Gastrocnemius medialis (tissue), 4 donors: ENCODE measurements at regions not wholly inside any gene's neighbourhood (a gene's known extent, or its start where the extent isn't known, plus 50 kb on each side); places are given as distances from the start of the nearest gene placed in this dataset.
"Not testable (repeated sequence)": the region's sequence is repeated elsewhere in the genome, so short reads cannot be mapped to it uniquely, and the experiment has no call there.

ENCODE experiments used
- ATAC-seq, 2 donors: fragments of 150-250 bp; one replicate each; pipeline ENCODE4 v1.9.1; 2016
- DNase-seq, 2 donors: peaks; one replicate each; pipeline ENCODE4 v3.0.0-alpha.2; 2019
- H3K27ac ChIP-seq, 4 donors: fragments of 200-600 bp; sonication (generic); 1 replicate in 1 of 4; 2 replicates in 3 of 4; pipeline ENCODE4 v1.5.1; 2016 to 2018; ENCODE audit warnings: mild to moderate bottlenecking in 2 of 4, moderate library complexity in 1 of 4
- H3K27me3 ChIP-seq, 3 donors: fragments of 200-600 bp; sonication (generic) in 2 of 3; 1 replicate in 1 of 3; 2 replicates in 2 of 3; pipeline versions ENCODE4 v1.5.1 to v1.6.0; 2016 to 2019; ENCODE audit warnings: mild to moderate bottlenecking in 1 of 3, moderate library complexity in 1 of 3
- H3K36me3 ChIP-seq, 2 donors: fragments of 200-600 bp; sonication (generic) in 1 of 2; one replicate each; pipeline ENCODE4 v1.5.1; 2017 to 2018
- H3K4me1 ChIP-seq, 2 donors: fragments of 200-600 bp; sonication (generic) in 1 of 2; one replicate each; pipeline ENCODE4 v1.5.1; 2016 to 2017; ENCODE audit warnings: mild to moderate bottlenecking in 2 of 2
- H3K4me3 ChIP-seq, 4 donors: fragments of 200-600 bp; sonication (generic) in 3 of 4; 1 replicate in 1 of 4; 2 replicates in 3 of 4; pipeline ENCODE4 v1.5.1; 2016 to 2019; ENCODE audit warnings: mild to moderate bottlenecking in 2 of 4
- H3K9me3 ChIP-seq, 3 donors: fragments of 200-600 bp; sonication (generic) in 2 of 3; 1 replicate in 1 of 3; 2 replicates in 2 of 3; pipeline ENCODE4 v1.5.1; 2016 to 2019
- POLR2A ChIP-seq, 2 donors: fragments of 450-650 bp; IDR thresholded peaks; one replicate each; pipeline ENCODE4 v1.6.1; 2017; ENCODE audit warnings: antibody characterized with exemption in 2 of 2, mild to moderate bottlenecking in 2 of 2, moderate library complexity in 2 of 2
- in situ Hi-C, 4 donors: fragments of 200-750 bp; cut with MboI; loops; one replicate each; pipeline versions ENCODE4 v1.15.0 to v1.8.0; 2017; ENCODE audit warnings: low sequenced_read_pairs in 4 of 4
- intact Hi-C: fragments of 100-400 bp; cut with DNase I; formaldehyde crosslinking; loops from one replicate; pipeline ENCODE4 v1.15.1; 2023; ENCODE audit warnings: low total_unique reads
- TF ChIP-seq, protein P1 (sequence below), 5 experiments: fragments of 450-650 bp in 3 of 5; fragments of 200-600 bp in 2 of 5; sonication (generic) in 2 of 5; IDR thresholded peaks in 4 of 5; conservative IDR thresholded peaks in 1 of 5; 1 replicate in 4 of 5; 2 replicates in 1 of 5; pipeline ENCODE4 v1.5.1; 2016 to 2019; ENCODE audit warnings: antibody characterized with exemption in 5 of 5, mild to moderate bottlenecking in 3 of 5, moderate library complexity in 3 of 5

DNA sequence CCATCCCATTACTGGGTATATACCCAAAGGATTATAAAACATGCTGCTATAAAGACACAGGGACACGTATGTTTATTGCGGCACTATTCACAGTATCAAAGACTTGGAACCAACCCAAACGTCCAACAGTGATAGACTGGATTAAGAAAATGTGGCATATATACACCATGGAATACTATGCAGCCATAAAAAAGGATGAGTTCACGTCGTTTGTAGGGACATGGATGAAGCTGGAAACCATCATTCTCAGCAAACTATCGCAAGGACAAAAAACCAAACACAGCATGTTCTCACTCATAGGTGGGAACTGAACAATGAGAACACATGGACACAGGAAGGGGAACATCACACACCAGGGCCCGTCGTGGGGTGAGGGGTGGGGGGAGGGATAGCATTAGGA, 106.1 kb downstream of the CHD1L start:
- H3K27me3 ChIP-seq, in situ Hi-C loops, DNase-seq, H3K9me3 ChIP-seq, H3K4me3 ChIP-seq, H3K36me3 ChIP-seq, ATAC-seq, intact Hi-C loops, H3K4me1 ChIP-seq, H3K27ac ChIP-seq: not testable (repeated sequence)

DNA sequence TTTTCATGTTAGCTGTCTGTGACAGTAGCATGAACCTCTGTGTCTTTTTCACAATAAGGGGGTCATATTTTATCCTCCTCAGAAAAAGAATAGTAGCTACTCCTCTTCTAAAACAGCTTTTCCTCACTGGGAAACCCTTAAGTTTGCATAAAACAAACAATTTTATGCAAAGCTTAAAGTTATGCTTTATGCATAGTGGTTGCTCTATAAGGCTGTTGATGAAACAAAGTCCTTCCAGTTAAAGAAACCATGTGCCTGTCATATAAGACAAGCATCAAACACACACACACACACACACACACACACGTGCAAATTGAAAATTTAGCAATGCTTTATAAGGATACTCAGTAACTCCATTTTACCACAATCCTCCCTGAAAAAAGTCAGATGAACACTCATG, 107.0 kb downstream of the CHD1L start:
- ATAC-seq (no peak), DNase-seq (no peak)
- intact Hi-C loops (no loop called here), in situ Hi-C loops (no loop called here)
- H3K27me3 ChIP-seq = no peaks in the 10 kb centered on the region
- TF ChIP-seq POLR2A (IDR thresholded peaks at IDR 0.05) = no peak
- TF ChIP-seq, protein P1, sequence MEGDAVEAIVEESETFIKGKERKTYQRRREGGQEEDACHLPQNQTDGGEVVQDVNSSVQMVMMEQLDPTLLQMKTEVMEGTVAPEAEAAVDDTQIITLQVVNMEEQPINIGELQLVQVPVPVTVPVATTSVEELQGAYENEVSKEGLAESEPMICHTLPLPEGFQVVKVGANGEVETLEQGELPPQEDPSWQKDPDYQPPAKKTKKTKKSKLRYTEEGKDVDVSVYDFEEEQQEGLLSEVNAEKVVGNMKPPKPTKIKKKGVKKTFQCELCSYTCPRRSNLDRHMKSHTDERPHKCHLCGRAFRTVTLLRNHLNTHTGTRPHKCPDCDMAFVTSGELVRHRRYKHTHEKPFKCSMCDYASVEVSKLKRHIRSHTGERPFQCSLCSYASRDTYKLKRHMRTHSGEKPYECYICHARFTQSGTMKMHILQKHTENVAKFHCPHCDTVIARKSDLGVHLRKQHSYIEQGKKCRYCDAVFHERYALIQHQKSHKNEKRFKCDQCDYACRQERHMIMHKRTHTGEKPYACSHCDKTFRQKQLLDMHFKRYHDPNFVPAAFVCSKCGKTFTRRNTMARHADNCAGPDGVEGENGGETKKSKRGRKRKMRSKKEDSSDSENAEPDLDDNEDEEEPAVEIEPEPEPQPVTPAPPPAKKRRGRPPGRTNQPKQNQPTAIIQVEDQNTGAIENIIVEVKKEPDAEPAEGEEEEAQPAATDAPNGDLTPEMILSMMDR (IDR thresholded peaks at IDR 0.05 in 4 of 5, conservative IDR thresholded peaks at IDR 0.05 in 1 of 5) = no peak
- no peaks in the 10 kb centered on the region for H3K4me1 ChIP-seq
- no peak overlapping the region for H3K4me3 ChIP-seq
- no peaks in the 10 kb centered on the region for H3K9me3 ChIP-seq
- H3K27ac ChIP-seq = no peak overlapping the region
- H3K36me3 ChIP-seq = no peaks in the 10 kb centered on the region

DNA sequence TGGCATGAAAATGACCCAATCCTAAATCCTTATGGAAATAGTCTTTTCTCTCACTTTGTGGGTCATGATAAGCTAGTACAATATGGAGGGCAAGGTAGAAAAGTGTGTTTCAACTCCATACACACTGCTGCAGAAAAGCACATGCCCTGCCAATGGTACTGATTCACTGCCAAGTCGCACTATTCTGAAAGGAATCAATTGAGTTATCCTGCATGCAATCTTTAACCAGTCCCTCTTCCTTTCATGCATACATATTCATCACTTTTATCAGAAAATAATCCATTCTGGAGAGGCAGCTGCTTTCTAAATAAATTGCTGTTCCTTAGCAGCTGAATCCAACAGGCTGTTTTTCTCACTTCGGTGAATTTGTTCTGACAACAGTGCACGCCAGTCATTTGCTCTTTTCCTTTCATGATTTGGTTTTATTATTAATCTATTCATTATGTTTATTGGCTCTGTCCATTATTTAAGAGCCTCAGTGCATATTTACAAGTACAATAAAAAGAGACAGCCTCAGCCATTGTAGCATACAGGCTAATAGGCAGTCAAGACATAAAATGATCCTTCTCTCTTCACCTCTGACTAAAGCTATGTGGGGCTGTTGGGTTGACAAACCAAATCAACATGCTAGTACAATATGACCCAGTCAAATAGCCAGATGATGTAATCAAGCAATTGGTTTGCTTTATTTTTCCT, 108.8 kb downstream of the CHD1L start:
- in situ Hi-C loops = no loop called here
- Histone ChIP-seq H3K9me3 (no peaks in the 10 kb centered on the region), H3K27ac (no peak overlapping the region)

DNA sequence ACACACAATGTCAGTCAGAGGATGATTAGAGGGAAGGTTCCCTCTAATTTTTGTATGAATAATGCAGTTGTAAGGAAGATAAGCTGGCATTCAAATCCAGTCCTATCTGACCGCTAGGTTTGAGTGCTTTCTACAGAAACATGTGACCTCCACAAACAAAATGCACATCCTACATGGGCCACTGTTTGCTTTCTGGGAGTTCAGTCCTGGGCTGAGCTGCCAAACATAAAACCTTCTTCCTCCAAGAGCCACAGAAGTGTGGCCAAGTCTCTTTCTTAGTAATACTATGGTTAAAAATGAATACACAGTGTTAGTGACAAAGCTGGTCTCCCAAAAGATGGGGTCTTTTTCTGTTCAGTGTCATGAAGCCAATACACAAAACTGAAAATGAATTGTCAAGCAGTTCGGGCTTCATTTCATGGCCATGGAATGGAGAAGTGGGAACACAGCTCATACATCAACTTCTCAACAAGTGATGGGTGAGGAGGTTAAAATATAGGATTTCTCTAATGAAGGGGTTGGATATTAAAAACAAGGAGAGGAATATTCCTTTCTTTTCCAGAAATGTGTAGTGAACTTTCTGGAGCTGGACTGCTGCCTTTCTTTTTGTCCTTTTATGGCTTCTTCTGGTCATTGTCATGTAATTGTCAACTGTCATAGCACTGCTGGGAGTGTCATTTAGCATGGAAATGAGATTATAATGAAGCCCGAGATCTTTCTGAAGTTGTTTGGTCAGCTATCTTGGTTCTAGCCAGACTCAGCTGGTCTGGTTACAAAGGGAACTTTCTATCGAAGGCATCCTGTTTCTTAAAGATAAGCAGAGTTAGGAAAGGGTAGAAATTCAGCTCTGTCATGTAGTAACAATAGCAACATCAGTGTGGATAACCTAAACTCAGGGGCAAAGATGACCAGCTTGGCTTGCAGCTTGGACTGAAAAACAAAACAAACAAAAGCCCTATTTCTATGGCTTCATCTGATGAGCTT, 135.1 kb downstream of the CHD1L start:
- TF ChIP-seq POLR2A (IDR thresholded peaks at IDR 0.05) = no peak
- TF ChIP-seq, protein P1 (IDR thresholded peaks at IDR 0.05 in 4 of 5, conservative IDR thresholded peaks at IDR 0.05 in 1 of 5) = no peak
- no peaks in the 10 kb centered on the region for H3K9me3 ChIP-seq
- H3K36me3 ChIP-seq = no peaks in the 10 kb centered on the region
- H3K27me3 ChIP-seq = no peaks in the 10 kb centered on the region
- intact Hi-C loops = no loop called here
- no peak for DNase-seq
- H3K27ac ChIP-seq = no peak overlapping the region
- no peaks in the 10 kb centered on the region for H3K4me1 ChIP-seq
- no peak for ATAC-seq
- H3K4me3 ChIP-seq = no peak overlapping the region
- in situ Hi-C loops = no loop called here

More for the DNA sequence above, 108.8 kb downstream of the CHD1L start:
- TF ChIP-seq, protein P1 (IDR thresholded peaks at IDR 0.05 in 4 of 5, conservative IDR thresholded peaks at IDR 0.05 in 1 of 5) = no peak
- no peak for TF ChIP-seq POLR2A (IDR thresholded peaks at IDR 0.05)
- intact Hi-C loops = no loop called here
- DNase-seq (no peak), ATAC-seq (no peak)
- Histone ChIP-seq H3K4me3 (no peak overlapping the region), H3K27me3 (no peaks in the 10 kb centered on the region), H3K4me1 (no peaks in the 10 kb centered on the region), H3K36me3 (no peaks in the 10 kb centered on the region)

DNA sequence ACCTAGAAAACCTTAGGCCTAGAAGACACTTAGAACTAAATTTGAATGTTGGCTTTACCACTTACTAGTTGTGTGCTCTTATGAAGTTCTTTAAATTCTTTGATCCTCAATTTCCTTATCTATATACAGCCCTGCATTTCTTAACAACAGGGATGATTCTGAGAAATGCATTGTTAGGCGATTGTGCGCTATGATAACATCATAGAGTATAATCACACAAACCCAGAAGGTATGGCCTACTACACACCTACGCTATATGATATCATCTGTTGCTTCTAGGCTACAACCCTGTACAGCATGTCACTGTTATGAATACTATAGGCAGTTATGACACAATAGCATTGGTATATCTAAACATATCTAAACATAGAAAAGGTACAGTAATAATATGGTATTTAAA, 137.4 kb downstream of the CHD1L start:
- H3K4me1 ChIP-seq = no peaks in the 10 kb centered on the region
- in situ Hi-C loops (no loop called here), intact Hi-C loops (no loop called here)
- no peak for ATAC-seq
- no peaks in the 10 kb centered on the region for H3K36me3 ChIP-seq
- H3K4me3 ChIP-seq = no peak overlapping the region
- DNase-seq = no peak
- no peaks in the 10 kb centered on the region for H3K9me3 ChIP-seq
- H3K27ac ChIP-seq = no peak overlapping the region
- TF ChIP-seq, protein P1 (IDR thresholded peaks at IDR 0.05 in 4 of 5, conservative IDR thresholded peaks at IDR 0.05 in 1 of 5) = no peak
- TF ChIP-seq POLR2A (IDR thresholded peaks at IDR 0.05) = no peak
- no peaks in the 10 kb centered on the region for H3K27me3 ChIP-seq
